SK-N-SH (cell line): ENCODE measurements at regions not wholly inside any gene's neighbourhood (a gene's known extent, or its start where the extent isn't known, plus 50 kb on each side); places are given as distances from the start of the nearest gene placed in this dataset.

Experiments
- CTCF ChIA-PET: fragments of 300-600, 350-600 bp; formaldehyde crosslinking; extraction: SDS; loops from one replicate; lab custom pipeline; 2021; lab: Yijun Ruan, JAX
- POLR2A ChIA-PET: fragments of 350-600 bp; sonication (Branson Sonifier 250); formaldehyde crosslinking; extraction: SDS; loops from one replicate; lab custom pipeline; 2020; ENCODE audit warnings: antibody characterized with exemption, inconsistent platforms; lab: Yijun Ruan, JAX
- DNase-seq: peaks from one replicate; pipeline ENCODE4 v3.0.0; 2012
- H2AFZ ChIP-seq: fragments of 200-600 bp; sonication (generic); 2 replicates; pipeline ENCODE4 v1.8.1; 2016; ENCODE audit warnings: antibody characterized with exemption, mild to moderate bottlenecking, low read depth
- H3F3A ChIP-seq: fragments of 200-600 bp; sonication (generic); replicated peaks from 2 replicates; pipeline ENCODE3; 2016; ENCODE audit warnings: antibody characterized with exemption, mild to moderate bottlenecking; ENCODE audit not compliant: insufficient read depth
- H3K27ac ChIP-seq, 2 experiments: fragments of 200-500 bp in 1 of 2; fragments of 200-600 bp in 1 of 2; sonication (Bioruptor generic) in 1 of 2; sonication (generic), shearing (Covaris generic) in 1 of 2; 2 replicates each; pipeline versions ENCODE4 v1.5.1 to v1.6.1; 2014 to 2016; ENCODE audit warnings: low read depth in 2 of 2, inconsistent platforms in 1 of 2, low read length in 1 of 2, mild to moderate bottlenecking in 1 of 2, mixed read lengths in 1 of 2
- H3K27me3 ChIP-seq: fragments of 200-600 bp; sonication (generic), shearing (Covaris generic); 2 replicates; pipeline ENCODE4 v1.6.1; 2016; ENCODE audit warnings: mixed run types; ENCODE audit not compliant: insufficient read depth
- H3K36me3 ChIP-seq, 2 experiments: fragments of 200-500 bp in 1 of 2; fragments of 200-600 bp in 1 of 2; sonication (Bioruptor generic) in 1 of 2; sonication (generic) in 1 of 2; replicated peaks in 1 of 2; 2 replicates each; pipeline versions ENCODE3 to v1.5.1; 2014 to 2016; ENCODE audit warnings: low read length in 1 of 2, mild to moderate bottlenecking in 1 of 2; ENCODE audit not compliant: insufficient read depth in 2 of 2, control insufficient read depth in 1 of 2
- H3K4me1 ChIP-seq, 2 experiments: fragments of 200-500 bp in 1 of 2; fragments of 200-600 bp in 1 of 2; sonication (Bioruptor generic) in 1 of 2; sonication (generic), shearing (Covaris generic) in 1 of 2; 2 replicates each; pipeline versions ENCODE4 v1.5.1 to v1.6.1; 2014 to 2016; ENCODE audit warnings: low read depth in 1 of 2, low read length in 1 of 2, mixed run types in 1 of 2; ENCODE audit not compliant: insufficient read depth in 2 of 2, control insufficient read depth in 1 of 2
- H3K4me2 ChIP-seq: fragments of 200-600 bp; sonication (generic), shearing (Covaris generic); 2 replicates; pipeline ENCODE4 v1.6.1; 2017; ENCODE audit warnings: mixed run types
- H3K4me3 ChIP-seq, 2 experiments: fragments of 200-500 bp in 1 of 2; fragments of 200-600 bp in 1 of 2; sonication (Bioruptor generic) in 1 of 2; sonication (generic), shearing (Covaris generic) in 1 of 2; 2 replicates each; pipeline versions ENCODE4 v1.5.1 to v1.8.1; 2014 to 2016; ENCODE audit warnings: low read depth in 2 of 2, inconsistent platforms in 1 of 2, low read length in 1 of 2, mild to moderate bottlenecking in 1 of 2, mixed read lengths in 1 of 2, moderate library complexity in 1 of 2
- H3K79me2 ChIP-seq: fragments of 200-600 bp; sonication (generic); 2 replicates; pipeline ENCODE4 v1.8.1; 2017; ENCODE audit warnings: mild to moderate bottlenecking; ENCODE audit not compliant: insufficient read depth
- H3K9ac ChIP-seq: fragments of 200-600 bp; sonication (generic); 2 replicates; pipeline ENCODE4 v1.6.1; 2017; ENCODE audit warnings: mixed run types
- H3K9me2 ChIP-seq: fragments of 200-600 bp; sonication (generic); 2 replicates; pipeline ENCODE4 v1.6.1; 2017; ENCODE audit warnings: mixed run types
- H3K9me3 ChIP-seq: fragments of 200-600 bp; sonication (generic); 2 replicates; pipeline ENCODE4 v1.6.1; 2017; ENCODE audit warnings: mixed run types, mild to moderate bottlenecking, moderate library complexity
- H4K20me1 ChIP-seq: fragments of 200-600 bp; sonication (generic); 2 replicates; pipeline ENCODE4 v1.6.1; 2017; ENCODE audit warnings: mild to moderate bottlenecking, mixed run types; ENCODE audit not compliant: insufficient read depth
- CTCF ChIP-seq: fragments of 200-600 bp; sonication (generic); IDR thresholded peaks from 2 replicates; pipeline ENCODE4 v1.6.1; 2017; ENCODE audit warnings: antibody characterized with exemption, mild to moderate bottlenecking, moderate library complexity
- EZH2phosphoT487 ChIP-seq: fragments of 200-600 bp; sonication (generic); IDR thresholded peaks from 2 replicates; pipeline ENCODE4 v1.6.1; 2017; ENCODE audit warnings: low read depth, mixed run types, mild to moderate bottlenecking, antibody characterized with exemption, moderate library complexity, borderline replicate concordance
- FOXM1 ChIP-seq: IDR thresholded peaks from 2 replicates; pipeline ENCODE4 v1.4.0; 2012; ENCODE audit warnings: low read depth, mild to moderate bottlenecking
- GABPA ChIP-seq: IDR thresholded peaks from 2 replicates; pipeline ENCODE4 v1.4.0; 2012; ENCODE audit warnings: low read depth, mild to moderate bottlenecking
- GATA2 ChIP-seq: sonication (generic); formaldehyde crosslinking; IDR thresholded peaks from 2 replicates; pipeline ENCODE4 v1.5.0; 2020; ENCODE audit warnings: mild to moderate bottlenecking, missing genetic modification reagents
- IRF3 ChIP-seq: fragments of 150-350 bp; IDR thresholded peaks from 2 replicates; pipeline ENCODE4 v1.6.1; 2016; ENCODE audit warnings: mild to moderate bottlenecking, low read depth, low read length
- JUND ChIP-seq: IDR thresholded peaks from 2 replicates; pipeline ENCODE4 v1.4.0; 2012
- MEF2A ChIP-seq: IDR thresholded peaks from 2 replicates; pipeline ENCODE4 v1.4.0; 2012; ENCODE audit warnings: low read depth, borderline replicate concordance
- RCOR1 ChIP-seq: fragments of 150-350 bp; IDR thresholded peaks from 2 replicates; pipeline ENCODE4 v1.6.1; 2017; ENCODE audit warnings: antibody characterized with exemption, low read length
- RFX5 ChIP-seq: IDR thresholded peaks from 2 replicates; pipeline ENCODE4 v1.6.1; 2012; ENCODE audit warnings: mild to moderate bottlenecking, improper control_type of control experiment, low read length
- SIN3A ChIP-seq: IDR thresholded peaks from 2 replicates; pipeline ENCODE4 v1.6.1; 2012; ENCODE audit warnings: low read depth, mild to moderate bottlenecking, low read length, moderate library complexity, borderline replicate concordance
- SMC3 ChIP-seq: IDR thresholded peaks from 2 replicates; pipeline ENCODE4 v1.6.1; 2012; ENCODE audit warnings: low read depth, low read length, improper control_type of control experiment
- TAF1 ChIP-seq: IDR thresholded peaks from 2 replicates; pipeline ENCODE4 v1.6.1; 2012; ENCODE audit warnings: low read depth, mild to moderate bottlenecking, low read length, moderate library complexity, borderline replicate concordance
- TCF12 ChIP-seq: IDR thresholded peaks from 2 replicates; pipeline ENCODE4 v1.4.0; 2012
- TEAD4 ChIP-seq: IDR thresholded peaks from 2 replicates; pipeline ENCODE4 v1.4.0; 2012; ENCODE audit warnings: mild to moderate bottlenecking, borderline replicate concordance; ENCODE audit not compliant: insufficient read depth
- USF1 ChIP-seq: IDR thresholded peaks from 2 replicates; pipeline ENCODE4 v1.4.0; 2012; ENCODE audit warnings: low read depth, borderline replicate concordance
- WGBS: methylation state at CpG from one replicate; pipeline ENCODE4 v1.1.6; 2017; ENCODE audit warnings: low lambda C conversion rate; 5-methylcytosine and 5-hydroxymethylcytosine counted together

- no peak for TF ChIP-seq IRF3
- no peak for TF ChIP-seq SMC3
- no peak for TF ChIP-seq CTCF
- no peak for TF ChIP-seq USF1
- TF ChIP-seq GATA2 (CRISPR knock-in tag) = no peak
- no peak for TF ChIP-seq GABPA
- TF ChIP-seq EZH2phosphoT487 = no peak
- no peak for TF ChIP-seq SIN3A
- TF ChIP-seq TEAD4 = no peak
- no peak for TF ChIP-seq JUND
Measured at GRCh38 chr4:15348695-15349094, 79.1 kb upstream of the C1QTNF7 start (continued).

GRCh38 chr4:15349531-15349935, 78.3 kb upstream of the C1QTNF7 start:
- Histone ChIP-seq H3K27ac (no peak overlapping the region), H3K4me3 (no peak overlapping the region), H3K79me2 (no peaks in the 10 kb centered on the region), H3K27me3 (no peaks in the 10 kb centered on the region), H3K9ac (no peak overlapping the region), H3K9me3 (no peaks in the 10 kb centered on the region), H3K4me1 (peaks cover 0 to 14% of the 10 kb centered on the region in 2 experiments; a peak in 3 of 4 replicates), H2AFZ (no peak overlapping the region; the same call in 1 of the 2 replicates), H4K20me1 (no peaks in the 10 kb centered on the region), H3K36me3 (no peaks in the 10 kb centered on the region), H3K4me2 (no peak overlapping the region), H3F3A (no peaks in the 10 kb centered on the region), H3K9me2 (no peaks in the 10 kb centered on the region)
- 73% methylated on average over 3 of the region's 3 CpGs for WGBS
- POLR2A ChIA-PET = no interaction called here
- CTCF ChIA-PET = no interaction called here
- TF ChIP-seq TAF1 = no peak
- TF ChIP-seq RCOR1 = no peak
- no peak for TF ChIP-seq MEF2A
- TF ChIP-seq FOXM1 = no peak
- no peak for TF ChIP-seq SMC3
- TF ChIP-seq JUND = no peak
- no peak for TF ChIP-seq RFX5
- TF ChIP-seq EZH2phosphoT487 = no peak
- TF ChIP-seq TCF12 = no peak
- no peak for DNase-seq
